ENCODE measurements at regions not wholly inside any gene's neighbourhood (a gene's known extent, or its start where the extent isn't known, plus 50 kb on each side); places are given as distances from the start of the nearest gene placed in this dataset.
"Not testable (repeated sequence)": the region's sequence is repeated elsewhere in the genome, so short reads cannot be mapped to it uniquely, and the experiment has no call there.

DNA sequence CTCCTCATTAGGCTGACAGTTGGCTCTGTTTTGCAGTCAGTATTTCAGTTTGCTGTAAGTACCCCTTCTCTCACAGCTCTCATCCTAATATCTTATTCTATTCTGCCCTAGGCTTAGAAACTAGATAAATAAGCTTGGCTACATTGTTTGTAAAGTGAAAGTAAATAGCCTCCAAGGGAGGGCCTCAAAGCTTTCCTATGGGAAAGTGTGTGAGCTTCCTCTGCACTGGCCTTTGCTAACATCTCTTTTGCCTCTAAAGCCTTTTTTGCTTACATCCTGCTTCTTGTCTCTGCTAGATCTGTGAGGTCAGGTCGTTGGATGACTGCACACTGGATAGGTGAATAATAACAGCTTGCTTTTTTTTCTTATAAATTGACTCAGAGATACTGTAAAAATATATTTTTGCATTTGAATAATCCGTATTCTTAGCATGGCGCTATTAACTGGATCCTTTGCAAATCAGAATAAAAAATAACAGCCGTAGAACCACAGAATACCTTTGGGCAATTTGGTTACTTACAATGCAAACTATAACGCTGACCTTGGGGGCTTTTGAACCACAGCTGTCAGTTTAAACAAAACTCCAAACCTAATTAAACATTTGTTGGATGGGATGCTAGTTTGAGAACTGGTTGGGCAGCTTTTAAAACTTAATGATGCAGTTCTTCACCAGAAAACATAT lies 55.1 kb downstream of the TTC6 start:
- DNase-seq: no peak

DNA sequence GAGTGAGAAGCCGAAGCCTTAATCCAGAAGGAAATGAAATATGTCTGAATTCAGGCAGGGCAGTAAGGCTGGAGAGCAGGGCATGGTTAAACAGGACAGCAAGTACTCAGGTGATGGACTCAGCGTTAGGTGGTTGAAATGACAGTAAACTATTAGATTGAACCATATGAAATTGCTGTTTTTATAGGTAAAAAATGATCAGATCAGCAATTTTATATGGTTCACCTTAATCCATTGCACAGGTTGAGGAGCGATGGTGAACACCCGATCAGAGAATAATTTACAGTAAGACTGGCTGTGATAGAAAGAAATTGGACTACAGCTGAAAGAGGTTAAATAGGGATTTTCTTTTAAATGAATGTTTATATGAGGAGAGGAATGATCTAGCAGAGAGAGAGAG lies 56.6 kb downstream of the TTC6 start:
- DNase-seq: no peak

DNA sequence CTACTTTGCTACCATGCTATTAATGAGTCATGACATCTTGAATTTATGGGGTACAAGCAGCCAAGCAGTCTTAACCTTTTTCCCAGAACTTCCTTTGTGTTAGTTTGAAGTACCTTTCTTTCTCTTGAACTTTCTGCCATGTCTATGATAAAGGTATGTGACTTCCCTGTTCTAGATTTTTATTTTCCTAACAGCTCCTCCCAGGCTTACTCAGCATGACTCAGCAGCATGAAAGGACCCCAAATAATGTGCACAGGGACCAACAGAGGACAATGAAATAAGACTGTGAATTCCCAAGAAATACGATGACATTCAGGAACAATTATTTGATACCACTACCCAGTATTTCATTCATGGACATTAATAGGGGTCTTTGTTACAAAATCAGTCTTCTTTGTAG lies 60.0 kb downstream of the TTC6 start:
- DNase-seq: no peak

DNA sequence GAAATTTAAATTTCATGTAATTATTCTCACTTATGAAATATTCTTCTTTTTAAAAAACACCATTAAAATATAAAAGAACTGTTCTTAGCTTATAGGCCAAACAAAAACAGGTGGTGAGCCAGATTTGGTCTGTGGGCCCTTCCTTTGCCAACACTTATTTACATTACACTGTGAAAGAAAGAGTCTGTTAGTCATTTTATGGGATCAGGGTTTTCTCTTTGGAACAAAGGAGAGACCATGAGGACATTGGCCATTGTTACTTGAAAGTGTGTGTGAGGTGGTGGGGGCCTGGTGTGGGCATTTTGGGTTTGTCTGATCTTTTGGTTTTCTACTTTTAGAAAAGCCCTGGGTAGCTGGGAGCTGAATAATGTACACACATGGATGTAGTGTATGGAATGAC lies 62.7 kb downstream of the TTC6 start:
- no peak for DNase-seq

DNA sequence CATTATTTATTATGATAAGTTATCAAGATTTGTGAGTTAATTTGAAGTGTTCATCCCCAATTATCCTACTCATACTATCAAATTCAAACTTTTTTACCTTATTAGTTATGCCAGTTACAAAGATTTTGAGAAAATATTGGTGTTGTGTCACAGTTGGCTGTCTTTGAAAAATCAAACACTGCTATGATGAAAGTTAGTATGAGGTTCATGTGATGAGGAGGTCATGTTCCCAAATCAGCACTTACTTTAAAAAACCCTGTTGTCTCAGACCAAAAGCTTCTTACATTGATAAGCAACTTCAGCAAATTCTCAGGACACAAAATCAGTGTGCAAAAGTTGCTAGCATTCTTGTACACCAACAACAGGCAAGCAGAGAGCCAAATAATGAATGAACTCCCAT lies 68.1 kb downstream of the TTC6 start:
- DNase-seq: no peak

DNA sequence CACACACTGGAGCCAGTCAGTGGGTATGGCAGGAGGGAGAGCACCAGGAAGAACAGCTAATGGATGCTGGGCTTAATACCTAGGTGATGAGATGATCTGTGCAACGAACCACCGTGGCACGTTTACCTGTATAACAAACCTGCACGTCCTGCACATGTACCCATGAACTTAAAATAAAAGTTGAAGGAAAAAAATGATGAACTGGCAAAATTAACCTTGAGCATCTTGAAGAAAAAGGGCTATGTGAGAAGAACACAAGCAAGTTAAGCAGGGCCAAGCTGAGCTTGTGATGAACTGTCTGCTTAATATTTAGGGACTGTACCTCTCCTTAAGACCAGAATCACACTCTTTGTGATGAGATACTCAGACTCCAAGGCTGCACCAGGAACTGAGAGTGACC lies 70.0 kb downstream of the TTC6 start:
- DNase-seq: no peak

DNA sequence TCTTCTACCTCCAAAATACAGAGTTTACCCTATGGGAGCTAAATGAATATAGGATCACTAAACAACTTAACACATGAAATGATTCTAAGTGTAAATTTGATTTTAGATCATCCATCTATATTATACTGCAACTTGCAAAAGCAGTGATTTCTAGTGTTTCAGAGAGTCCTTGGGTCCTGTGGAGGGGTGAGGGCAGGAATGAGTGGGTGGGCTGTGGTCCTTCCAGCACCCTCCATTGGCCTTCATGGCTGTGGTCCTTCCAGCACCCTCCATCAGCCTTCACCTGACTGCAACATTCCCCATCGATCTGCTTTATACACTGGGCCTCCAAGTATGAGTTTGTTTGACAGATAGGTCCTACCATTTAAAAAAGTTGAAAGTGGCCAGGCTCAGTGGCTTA lies 70.5 kb downstream of the TTC6 start:
- no peak for DNase-seq

DNA sequence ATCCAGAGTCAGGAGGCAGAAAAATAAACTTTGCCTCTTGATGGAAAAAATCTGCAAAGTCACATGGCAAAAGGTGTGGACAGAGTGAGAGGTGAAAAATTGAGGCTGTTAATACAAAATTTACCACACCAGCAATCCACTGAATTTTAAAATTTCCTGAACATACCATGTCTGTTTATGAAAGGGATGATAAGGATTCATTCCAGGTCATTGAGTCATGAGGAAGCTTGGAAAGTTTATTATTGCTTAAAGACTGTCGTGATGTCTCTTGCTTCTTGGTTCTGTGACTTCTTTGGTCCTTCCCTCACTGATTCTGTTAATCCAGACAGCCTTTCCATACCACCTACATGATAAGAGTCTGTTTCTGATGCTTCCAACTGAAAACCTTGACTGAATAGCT lies 73.2 kb downstream of the TTC6 start:
- no peak for DNase-seq

DNA sequence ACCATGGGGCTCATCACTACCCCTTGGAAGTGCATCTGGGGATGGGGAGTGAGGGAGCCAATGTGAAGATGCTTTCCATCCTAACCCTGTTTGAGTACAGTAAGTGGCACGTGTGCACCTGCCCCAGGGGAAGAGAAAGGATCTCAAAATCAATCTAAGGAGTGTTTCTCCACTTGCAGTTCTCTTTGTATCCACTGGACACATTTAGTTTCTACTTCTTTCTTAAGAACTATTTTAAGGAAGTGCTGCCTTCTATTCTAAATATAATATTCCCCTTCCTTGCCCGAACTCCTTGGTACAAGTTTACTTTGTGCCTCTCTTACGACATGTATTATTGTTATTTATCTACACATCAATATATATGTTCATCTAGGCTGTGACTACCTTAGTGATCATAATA lies 73.8 kb downstream of the TTC6 start:
- DNase-seq: no peak

DNA sequence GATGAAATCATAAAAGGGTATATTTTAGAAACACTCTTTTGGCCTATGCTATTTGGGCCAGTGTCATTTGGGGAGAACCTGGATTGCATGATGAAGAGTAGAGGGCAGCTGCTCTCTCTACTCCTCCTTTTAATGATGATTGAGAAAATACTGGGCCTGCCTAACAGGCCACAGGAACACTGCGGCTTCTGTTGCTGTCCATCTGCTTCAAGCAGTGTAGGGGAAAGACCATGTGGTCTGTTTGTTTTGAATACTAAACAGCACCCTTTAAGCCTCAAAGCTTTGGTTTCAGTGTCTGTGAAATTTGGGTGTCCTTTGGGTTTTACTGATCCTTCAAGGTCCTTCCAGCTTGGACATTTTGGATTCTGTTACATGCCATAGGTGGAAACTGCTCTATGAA lies 78.0 kb downstream of the TTC6 start:
- no peak for DNase-seq

DNA sequence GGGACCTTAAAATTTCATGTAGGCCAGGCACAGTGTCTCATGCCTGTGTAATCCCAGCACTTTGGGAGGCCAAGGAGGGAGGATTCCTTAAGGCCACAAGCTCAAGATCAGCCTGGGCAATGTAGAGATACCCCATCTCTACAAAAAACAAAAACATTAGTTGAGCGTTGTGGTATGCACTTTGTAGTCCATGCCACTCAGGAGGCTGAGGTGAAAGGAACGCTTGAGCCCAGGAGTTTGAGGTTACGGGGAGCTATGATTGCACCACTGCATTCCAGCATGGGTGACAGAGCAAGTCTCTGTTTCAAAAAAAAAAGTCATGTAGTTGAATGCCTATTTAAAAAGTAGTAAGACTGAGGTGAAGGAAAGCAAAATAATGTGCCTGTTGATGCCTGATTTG lies 83.5 kb downstream of the TTC6 start:
- DNase-seq: no peak

DNA sequence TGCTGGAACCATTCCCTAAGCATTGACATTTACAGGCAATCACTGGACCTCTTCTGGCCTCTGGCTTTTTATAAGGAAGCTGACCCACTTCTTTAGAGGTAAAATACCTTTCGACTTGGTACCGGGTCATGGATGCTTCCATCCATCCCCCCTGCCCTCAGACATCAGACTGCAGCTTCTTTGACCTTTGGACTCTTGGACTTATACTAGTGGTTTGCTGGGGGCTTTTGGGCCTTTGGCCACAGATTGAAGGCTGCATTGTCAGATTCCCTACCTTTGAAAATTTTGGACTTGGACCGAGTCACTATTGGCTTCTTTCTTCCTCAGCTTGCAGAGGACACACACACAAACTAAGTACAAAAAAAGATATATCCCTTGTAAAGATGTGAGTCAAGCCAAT lies 86.1 kb downstream of the TTC6 start:
- no peak for DNase-seq

DNA sequence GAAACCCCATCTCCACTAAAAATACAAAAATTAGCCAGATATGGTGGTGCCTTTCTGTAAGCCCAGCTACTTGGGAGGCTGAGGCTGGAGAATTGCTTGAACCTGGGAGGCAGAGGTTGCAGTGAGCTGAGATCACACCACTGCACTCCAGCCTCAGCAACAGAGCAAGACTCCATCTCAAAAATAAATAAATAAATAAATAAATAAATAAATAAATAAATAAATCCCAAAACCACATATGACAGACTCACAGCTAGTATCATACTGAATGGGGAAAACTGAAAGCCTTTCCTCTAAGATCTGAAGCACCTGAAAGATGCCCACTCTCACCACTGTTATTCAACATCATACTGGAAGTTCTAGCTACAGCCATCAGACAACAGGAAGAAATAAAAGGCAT lies 97.3 kb downstream of the TTC6 start:
- not testable (repeated sequence) for DNase-seq

DNA sequence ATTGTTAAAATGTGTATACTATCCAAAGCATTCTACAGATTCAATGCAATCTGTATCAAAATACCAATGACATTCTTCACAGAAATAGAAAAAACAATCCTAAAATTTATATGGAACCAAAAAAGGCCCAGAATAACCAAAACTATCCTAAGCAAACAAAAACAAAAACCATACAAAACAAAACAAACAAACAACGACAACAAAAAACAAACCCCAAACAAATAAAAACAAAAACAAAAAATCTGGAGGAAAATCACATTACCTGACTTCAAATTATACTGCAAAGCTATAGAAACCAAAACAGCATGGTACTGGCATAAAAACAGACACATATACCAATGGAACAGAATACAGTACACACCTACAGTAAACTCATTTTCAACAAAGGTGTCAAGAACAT lies 98.0 kb downstream of the TTC6 start:
- DNase-seq: not testable (repeated sequence)

DNA sequence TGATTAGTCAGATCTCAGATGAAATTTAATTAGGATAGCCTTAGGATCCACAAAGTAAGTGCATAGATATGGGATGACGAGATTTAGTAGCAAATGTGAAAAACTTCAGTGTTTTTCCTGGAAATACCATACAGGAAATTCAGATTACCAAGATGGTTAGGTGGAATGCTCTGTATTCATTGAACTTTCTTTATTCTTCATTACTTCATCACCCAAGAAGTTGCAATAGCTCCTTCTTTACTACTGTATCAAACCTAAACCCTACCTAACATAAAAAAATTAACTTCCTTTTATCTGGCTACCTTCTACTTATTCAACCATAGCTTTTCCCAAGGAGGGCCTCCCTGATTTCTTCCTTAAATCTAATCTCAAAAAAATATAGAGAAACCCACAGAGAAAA lies 100.4 kb downstream of the TTC6 start:
- DNase-seq: no peak

DNA sequence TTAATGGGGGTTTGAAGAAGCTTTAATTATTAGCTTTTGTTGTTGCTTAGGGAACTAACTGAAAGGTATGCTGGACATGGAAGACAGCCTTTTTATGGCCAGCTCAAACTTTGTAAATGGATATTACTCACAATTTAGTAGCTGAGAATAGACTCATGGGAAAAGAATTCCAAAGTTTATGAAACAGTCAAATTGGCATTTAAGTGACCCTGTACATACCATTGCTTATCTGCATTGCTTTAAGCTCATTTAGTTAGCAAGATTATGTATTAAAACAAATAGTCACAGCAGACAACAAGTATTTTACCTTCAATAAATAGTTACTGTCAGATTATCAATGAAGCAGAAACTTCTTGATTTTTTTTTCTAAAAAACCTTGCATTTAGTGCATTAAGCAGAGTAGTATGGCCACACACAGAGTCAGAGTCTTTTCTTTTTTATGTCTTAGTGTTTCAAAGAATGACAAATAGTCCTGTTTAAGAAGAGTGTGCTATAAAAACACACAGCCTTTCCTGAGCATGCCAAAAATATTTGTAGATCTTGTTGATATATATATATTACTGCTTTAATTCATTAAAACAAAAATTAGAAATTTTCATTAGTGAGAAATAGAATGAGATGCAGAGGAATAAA lies 102.2 kb downstream of the TTC6 start:
- no peak for DNase-seq

DNA sequence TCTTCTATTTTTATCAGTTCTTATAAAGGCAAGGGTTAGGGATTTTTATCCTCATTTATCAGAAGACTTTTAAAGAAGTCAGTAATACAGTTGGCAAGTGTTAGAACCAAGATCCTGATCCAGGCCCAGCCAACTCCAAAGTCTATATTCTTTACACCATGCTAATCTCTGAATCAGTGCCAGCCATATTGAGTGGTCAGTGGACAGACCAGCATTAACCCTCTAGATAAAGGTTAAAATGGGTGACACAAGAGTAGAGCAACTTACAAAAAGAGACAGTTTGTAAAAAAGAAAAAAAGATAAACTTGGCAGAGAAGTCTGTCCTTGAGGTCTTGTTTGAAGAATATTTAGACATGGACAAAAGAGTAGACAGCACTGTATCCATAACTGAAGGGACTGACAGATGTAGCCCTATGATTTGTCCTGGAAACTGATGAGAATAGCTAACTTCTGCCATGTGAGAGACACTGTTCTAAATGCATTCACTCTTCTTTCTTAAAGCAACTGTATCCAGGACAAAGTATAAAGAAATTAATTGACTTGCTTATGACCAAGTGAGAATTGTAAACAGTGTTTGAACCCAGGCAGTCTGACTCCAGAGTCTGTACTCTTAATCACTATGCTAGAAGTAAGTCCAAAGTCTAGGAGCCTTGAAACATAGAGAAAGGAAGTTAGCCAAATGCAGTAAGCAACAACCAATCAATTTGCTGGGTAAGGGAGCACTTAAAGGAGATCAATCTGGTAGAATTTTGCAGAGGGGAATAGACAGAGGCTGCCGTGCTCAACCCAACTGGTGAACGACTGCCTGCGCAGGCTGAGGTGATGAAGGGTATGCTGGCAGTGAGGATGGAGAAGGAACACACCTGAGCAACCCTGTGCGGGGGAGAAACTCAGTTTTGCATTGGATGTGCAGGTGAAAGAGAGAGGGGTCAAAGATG lies 103.7 kb downstream of the TTC6 start:
- no peak for DNase-seq

DNA sequence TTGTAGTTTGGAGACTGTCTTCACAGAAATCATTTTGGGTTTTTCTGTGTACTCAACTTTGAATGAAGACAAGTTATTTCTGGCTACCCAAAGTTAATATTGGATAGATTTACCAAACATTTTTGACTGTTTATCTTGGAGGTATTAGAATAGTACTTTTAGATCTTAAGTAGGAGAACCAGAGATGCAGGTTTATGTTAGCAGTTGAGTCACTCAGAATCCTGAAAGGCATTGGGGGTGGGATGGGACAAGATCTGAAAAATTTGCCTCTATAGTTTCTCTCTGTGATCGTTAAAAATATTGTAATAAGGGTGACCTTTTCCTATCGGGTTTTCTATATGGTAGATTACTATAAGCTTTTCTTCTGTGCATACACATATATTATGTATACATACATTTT lies 112.3 kb downstream of the TTC6 start:
- DNase-seq: no peak

DNA sequence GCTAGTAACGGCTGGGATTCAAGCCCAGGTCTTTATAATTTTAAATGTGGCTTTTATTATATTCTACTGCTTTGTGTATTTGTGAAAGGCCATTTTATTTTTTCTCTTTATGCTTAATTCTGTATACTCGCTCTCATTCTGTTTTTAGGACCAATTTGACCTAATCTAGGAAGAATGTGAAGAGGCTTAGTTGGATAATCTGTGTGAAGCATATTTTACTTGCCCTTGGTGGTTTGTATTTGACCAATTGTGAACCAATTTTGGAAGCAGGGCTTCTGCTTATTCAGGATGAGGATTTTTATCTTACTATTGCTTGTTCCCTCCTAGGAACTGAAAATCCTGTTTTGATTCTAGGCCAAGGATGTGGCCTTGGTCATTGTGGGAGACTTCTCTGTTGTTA lies 113.1 kb downstream of the TTC6 start:
- no peak for DNase-seq

DNA sequence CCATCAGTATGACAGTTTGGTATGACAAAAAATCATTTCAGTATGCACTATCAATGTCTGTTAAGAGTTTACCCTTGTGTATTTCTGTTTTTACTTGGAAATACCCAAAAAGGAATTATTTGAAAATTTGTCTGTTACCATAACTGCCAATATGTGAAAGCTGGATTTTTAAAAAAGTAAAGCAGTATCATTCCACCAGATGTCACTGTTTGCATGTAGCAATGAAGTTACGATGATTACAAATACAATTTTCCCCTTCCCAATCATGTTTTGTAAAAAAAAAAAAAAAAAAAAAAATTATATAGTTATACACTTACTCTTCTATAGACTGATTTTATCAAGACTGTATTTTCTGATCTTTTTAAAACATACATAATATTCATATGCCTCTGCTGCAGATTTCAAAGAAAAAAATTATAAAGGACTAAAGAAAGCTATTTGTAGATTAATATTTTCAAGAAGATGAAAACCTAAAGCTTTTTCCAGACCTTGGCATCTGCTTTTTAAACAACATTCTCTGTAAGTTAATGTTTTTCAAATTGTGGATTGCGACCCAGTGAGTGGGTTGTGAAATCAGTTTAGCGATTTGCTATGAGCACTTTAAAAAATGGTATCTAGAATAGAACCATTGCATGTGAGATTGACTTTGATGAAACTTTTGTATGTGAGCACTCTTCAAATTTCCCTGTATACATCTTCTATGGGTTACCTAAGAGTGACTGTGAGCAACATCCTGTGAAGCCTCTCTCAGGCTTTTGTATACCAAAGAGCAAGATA lies 114.2 kb downstream of the TTC6 start:
- DNase-seq: no peak

DNA sequence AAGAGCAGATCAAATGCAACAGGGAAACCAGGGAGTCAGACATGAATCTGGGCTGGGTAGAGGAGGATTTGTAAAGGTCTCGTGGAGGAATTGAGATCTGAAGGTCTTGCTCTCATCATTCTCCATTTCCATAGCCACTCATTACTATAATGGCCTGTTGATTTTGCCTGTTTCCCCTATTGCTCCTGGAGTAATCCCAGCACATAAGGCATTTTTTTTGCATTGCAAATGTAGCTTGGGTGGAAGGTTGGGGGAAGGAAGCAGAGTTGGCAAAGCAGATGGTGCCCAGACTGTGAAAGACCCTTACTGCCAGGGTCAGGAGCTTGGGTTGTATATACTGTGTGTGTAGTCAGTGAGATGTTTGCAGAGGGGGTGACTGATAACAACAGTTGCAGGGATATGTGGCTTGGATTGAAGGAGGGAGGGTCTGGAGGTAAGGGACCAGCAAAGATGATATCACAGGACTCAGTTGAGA lies 116.0 kb downstream of the TTC6 start:
- DNase-seq: no peak

DNA sequence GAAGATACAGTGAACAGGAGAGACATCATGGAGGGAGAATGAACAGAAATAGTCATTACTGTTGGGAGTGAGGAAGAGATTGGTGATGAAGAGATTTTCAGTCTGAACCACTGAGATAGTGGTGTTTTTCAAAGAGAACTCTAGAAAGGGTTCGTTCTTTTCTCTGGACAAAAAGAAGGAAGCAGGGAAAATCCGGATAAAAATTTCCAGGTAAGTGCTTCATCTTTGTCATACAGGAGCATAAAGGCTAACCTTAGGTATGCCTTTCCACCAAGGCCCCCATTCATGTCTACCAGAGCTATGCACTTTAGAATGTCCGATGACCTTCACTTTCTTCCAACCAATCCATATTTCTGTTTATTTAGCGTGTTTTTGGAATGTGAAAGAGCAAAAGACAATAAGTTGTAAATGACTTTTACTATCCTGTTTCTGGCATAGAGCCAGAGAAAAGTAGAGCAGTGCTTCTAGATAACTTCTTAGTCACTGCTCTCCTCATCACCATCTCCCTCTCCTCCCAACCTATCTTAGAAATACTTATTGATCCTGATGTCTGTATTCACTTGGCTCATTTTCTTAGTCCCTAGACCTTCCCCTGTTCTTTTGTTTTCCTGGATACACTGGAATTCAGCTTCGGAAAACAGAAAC lies 116.5 kb downstream of the TTC6 start:
- no peak for DNase-seq

DNA sequence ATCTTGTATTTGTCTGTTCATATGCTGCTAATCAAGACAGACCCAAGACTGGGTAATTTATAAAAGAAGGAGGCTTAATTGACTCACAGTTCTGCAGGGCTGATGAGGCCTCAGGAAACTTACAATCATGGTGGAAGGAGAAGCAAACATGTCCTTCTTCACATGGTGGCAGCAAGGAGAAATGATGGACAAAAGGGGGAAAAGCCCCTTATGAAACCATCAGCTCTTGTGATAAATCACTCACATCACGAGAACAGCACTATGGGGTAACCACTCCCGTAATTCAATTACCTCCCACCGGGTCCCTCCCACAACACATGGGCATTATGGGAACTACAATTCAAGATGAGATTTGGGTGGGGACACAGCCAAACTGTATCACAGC lies 117.0 kb downstream of the TTC6 start:
- not testable (repeated sequence) for DNase-seq
